Fibroblast of skin of right biceps (primary cell): ENCODE measurements at regions not wholly inside any gene's neighbourhood (a gene's known extent, or its start where the extent isn't known, plus 50 kb on each side); places are given as distances from the start of the nearest gene placed in this dataset.
A peak's percentile ranks its signal among the peaks of the same experiment; 100 is the strongest.
"Not testable (repeated sequence)": the region's sequence is repeated elsewhere in the genome, so short reads cannot be mapped to it uniquely, and the experiment has no call there.

Experiments
- DNase-seq: peaks from one replicate; pipeline ENCODE4 v3.0.0-alpha.2; 2013

GRCh38 chr2:5592916-5593315 lies 99.3 kb upstream of the SOX11 start:
- DNase-seq = peak; percentile 75

- peak; percentile 61 for DNase-seq
These were observed 97.9 kb upstream of the SOX11 start for GRCh38 chr2:5594249-5594695.

GRCh38 chr2:5596868-5597267 lies 95.3 kb upstream of the SOX11 start:
- DNase-seq = no peak

GRCh38 chr2:5598156-5598555 lies 94.0 kb upstream of the SOX11 start:
- DNase-seq = no peak

GRCh38 chr2:5609201-5609600 lies 83.0 kb upstream of the SOX11 start:
- DNase-seq = peak; percentile 36

GRCh38 chr2:5612666-5613065 lies 79.5 kb upstream of the SOX11 start:
- no peak for DNase-seq

- no peak for DNase-seq
These were observed 76.2 kb upstream of the SOX11 start for GRCh38 chr2:5616019-5616418.

GRCh38 chr2:5617358-5617757 lies 74.8 kb upstream of the SOX11 start:
- no peak for DNase-seq

GRCh38 chr2:5617796-5618195 lies 74.4 kb upstream of the SOX11 start:
- no peak for DNase-seq

GRCh38 chr2:5618271-5618670 lies 73.9 kb upstream of the SOX11 start:
- DNase-seq = no peak

- peak; percentile 8 for DNase-seq
These were observed 66.6 kb upstream of the SOX11 start for GRCh38 chr2:5625556-5626065.

GRCh38 chr2:5628484-5628883 lies 63.7 kb upstream of the SOX11 start:
- not testable (repeated sequence) for DNase-seq

- not testable (repeated sequence) for DNase-seq
These were observed 62.7 kb upstream of the SOX11 start for GRCh38 chr2:5629510-5629909.

GRCh38 chr2:5637051-5637450 lies 55.1 kb upstream of the SOX11 start:
- peak; percentile 12 for DNase-seq
